H9 (cell line): ENCODE measurements at regions not wholly inside any gene's neighbourhood (a gene's known extent, or its start where the extent isn't known, plus 50 kb on each side); places are given as distances from the start of the nearest gene placed in this dataset.

Source experiments
- DNase-seq: peaks from one replicate; pipeline ENCODE4 v3.0.0-alpha.2; 2017
- H2AFZ ChIP-seq: one replicate; pipeline ENCODE4 v1.6.1; 2013; ENCODE audit warnings: mild to moderate bottlenecking, low read length, control low read depth, moderate library complexity
- H2AK5ac ChIP-seq: 2 replicates; pipeline ENCODE4 v1.6.1; 2013; ENCODE audit warnings: low read length, control low read depth, mixed read lengths; ENCODE audit not compliant: insufficient read length
- H2BK120ac ChIP-seq: one replicate; pipeline ENCODE4 v1.6.1; 2013; ENCODE audit warnings: low read depth, mild to moderate bottlenecking, low read length, control low read depth, inconsistent platforms; ENCODE audit not compliant: poor library complexity, severe bottlenecking
- H2BK12ac ChIP-seq: 2 replicates; pipeline ENCODE4 v1.6.1; 2013; ENCODE audit warnings: low read length, control low read depth, mixed read lengths, low read depth; ENCODE audit not compliant: insufficient read length
- H2BK15ac ChIP-seq: 2 replicates; pipeline ENCODE4 v1.6.1; 2013; ENCODE audit warnings: low read depth, low read length, control low read depth
- H2BK20ac ChIP-seq: one replicate; pipeline ENCODE4 v1.6.1; 2013; ENCODE audit warnings: low read depth, mild to moderate bottlenecking, low read length, control low read depth, inconsistent platforms; ENCODE audit not compliant: poor library complexity, severe bottlenecking
- H2BK5ac ChIP-seq: 2 replicates; pipeline ENCODE4 v1.6.1; 2013; ENCODE audit warnings: low read length, control low read depth, mixed read lengths; ENCODE audit not compliant: insufficient read length
- H3K14ac ChIP-seq: 2 replicates; pipeline ENCODE4 v1.6.1; 2013; ENCODE audit warnings: low read length, control low read depth; ENCODE audit not compliant: insufficient read depth
- H3K18ac ChIP-seq: 2 replicates; pipeline ENCODE4 v1.6.1; 2013; ENCODE audit warnings: low read depth, mild to moderate bottlenecking, mixed read lengths, low read length, control low read depth; ENCODE audit not compliant: insufficient read length
- H3K23ac ChIP-seq: 2 replicates; pipeline ENCODE4 v1.6.1; 2013; ENCODE audit warnings: low read length, control low read depth, mixed read lengths, low read depth; ENCODE audit not compliant: insufficient read length
- H3K23me2 ChIP-seq: 2 replicates; pipeline ENCODE4 v1.6.1; 2013; ENCODE audit warnings: low read depth, mild to moderate bottlenecking, mixed read lengths, low read length, control low read depth; ENCODE audit not compliant: insufficient read length, poor library complexity, severe bottlenecking
- H3K27ac ChIP-seq: 2 replicates; pipeline ENCODE4 v1.5.1; 2013; ENCODE audit warnings: low read length, control low read depth, mixed read lengths, low read depth; ENCODE audit not compliant: insufficient read length
- H3K27me3 ChIP-seq: 2 replicates; pipeline ENCODE4 v1.6.1; 2013; ENCODE audit warnings: low read length, control low read depth, inconsistent platforms; ENCODE audit not compliant: insufficient read depth
- H3K4ac ChIP-seq: 2 replicates; pipeline ENCODE4 v1.6.1; 2013; ENCODE audit warnings: low read depth, mild to moderate bottlenecking, control low read depth, inconsistent platforms, low read length, moderate library complexity
- H3K4me1 ChIP-seq: 2 replicates; pipeline ENCODE4 v1.6.1; 2013; ENCODE audit warnings: low read length, control low read depth, inconsistent platforms; ENCODE audit not compliant: insufficient read depth
- H3K4me2 ChIP-seq: 2 replicates; pipeline ENCODE4 v1.6.1; 2013; ENCODE audit warnings: low read length, control low read depth, mixed read lengths; ENCODE audit not compliant: insufficient read length, insufficient read depth
- H3K56ac ChIP-seq: 2 replicates; pipeline ENCODE4 v1.6.1; 2013; ENCODE audit warnings: low read depth, mild to moderate bottlenecking, mixed read lengths, low read length, control low read depth; ENCODE audit not compliant: insufficient read length
- H3K79me1 ChIP-seq: 2 replicates; pipeline ENCODE4 v1.6.1; 2013; ENCODE audit warnings: low read depth, mild to moderate bottlenecking, moderate library complexity, low read length, control low read depth, inconsistent platforms; ENCODE audit not compliant: insufficient read depth, poor library complexity, severe bottlenecking
- H3K79me2 ChIP-seq: 2 replicates; pipeline ENCODE4 v1.6.1; 2013; ENCODE audit warnings: low read length, control low read depth, inconsistent platforms; ENCODE audit not compliant: insufficient read depth
- H3K9ac ChIP-seq: 2 replicates; pipeline ENCODE4 v1.6.1; 2013; ENCODE audit warnings: low read length, control low read depth, mixed read lengths; ENCODE audit not compliant: insufficient read length; ENCODE audit errors: extremely low read depth
- H3K9me3 ChIP-seq: one replicate; pipeline ENCODE4 v1.6.1; 2013; ENCODE audit warnings: low read depth, low read length, inconsistent platforms; ENCODE audit not compliant: control insufficient read depth
- H3T11ph ChIP-seq: one replicate; pipeline ENCODE4 v1.6.1; 2013; ENCODE audit warnings: mild to moderate bottlenecking, low read length, control low read depth, inconsistent platforms
- H4K20me1 ChIP-seq: one replicate; pipeline ENCODE4 v1.6.1; 2013; ENCODE audit not compliant: control insufficient read depth, insufficient read length, insufficient read depth
- H4K5ac ChIP-seq: 2 replicates; pipeline ENCODE4 v1.6.1; 2013; ENCODE audit warnings: low read depth, mild to moderate bottlenecking, mixed read lengths, low read length, control low read depth; ENCODE audit not compliant: insufficient read length
- H4K8ac ChIP-seq: replicated peaks from 2 replicates; pipeline ENCODE4 v1.6.1; 2013; ENCODE audit warnings: low read length, control low read depth, mixed read lengths, low read depth; ENCODE audit not compliant: insufficient read length
- H4K91ac ChIP-seq: 2 replicates; pipeline ENCODE4 v1.6.1; 2013; ENCODE audit warnings: low read depth, mild to moderate bottlenecking, moderate library complexity, mixed read lengths, low read length, control low read depth; ENCODE audit not compliant: insufficient read length
- H3K27ac Mint-ChIP-seq, 3 experiments: 2 replicates in 2 of 3; 3 replicates in 1 of 3; pipeline ENCODE4 v1.8.0; 2020 to 2021; ENCODE audit warnings: mixed read lengths in 3 of 3, mild to moderate bottlenecking in 1 of 3, moderate library complexity in 1 of 3
- H3K27me3 Mint-ChIP-seq: 2 replicates; pipeline ENCODE4 v1.8.0; 2021; ENCODE audit warnings: low read depth, mild to moderate bottlenecking, moderate library complexity, mixed read lengths
- H3K36me3 Mint-ChIP-seq, 3 experiments: 2 replicates in 2 of 3; 3 replicates in 1 of 3; pipeline ENCODE4 v1.8.0; 2020 to 2021; ENCODE audit warnings: low read depth in 3 of 3, mixed read lengths in 3 of 3; ENCODE audit not compliant: insufficient read depth in 1 of 3
- H3K4me1 Mint-ChIP-seq, 2 experiments: 2 replicates each; pipeline ENCODE4 v1.8.0; 2020; ENCODE audit warnings: mixed read lengths in 2 of 2
- H3K4me3 Mint-ChIP-seq, 2 experiments: 2 replicates in 1 of 2; 3 replicates in 1 of 2; pipeline ENCODE4 v1.8.0; 2020 to 2021; ENCODE audit warnings: mild to moderate bottlenecking in 2 of 2, mixed read lengths in 2 of 2, moderate library complexity in 1 of 2
- H3K9me3 Mint-ChIP-seq, 2 experiments: 2 replicates in 1 of 2; 3 replicates in 1 of 2; pipeline ENCODE4 v1.8.0; 2020; ENCODE audit warnings: mild to moderate bottlenecking in 2 of 2, mixed read lengths in 2 of 2, moderate library complexity in 1 of 2
- WGBS: extraction: QIAGEN DNeasy Blood & Tissue Kit; methylation state at CpG from one replicate; pipeline ENCODE4 v1.1.7; 2013; ENCODE audit warnings: missing lambda C conversion rate, low lambda C conversion rate, mixed read lengths; ENCODE audit not compliant: insufficient read length; ENCODE audit errors: extremely low coverage; 5-methylcytosine and 5-hydroxymethylcytosine counted together
- TF ChIP-seq, protein P1 (sequence below): fragments of 200-600 bp; sonication (generic); conservative IDR thresholded peaks from 3 replicates; pipeline ENCODE4 v1.8.0; 2021; ENCODE audit warnings: antibody characterized with exemption, mild to moderate bottlenecking

DNA sequence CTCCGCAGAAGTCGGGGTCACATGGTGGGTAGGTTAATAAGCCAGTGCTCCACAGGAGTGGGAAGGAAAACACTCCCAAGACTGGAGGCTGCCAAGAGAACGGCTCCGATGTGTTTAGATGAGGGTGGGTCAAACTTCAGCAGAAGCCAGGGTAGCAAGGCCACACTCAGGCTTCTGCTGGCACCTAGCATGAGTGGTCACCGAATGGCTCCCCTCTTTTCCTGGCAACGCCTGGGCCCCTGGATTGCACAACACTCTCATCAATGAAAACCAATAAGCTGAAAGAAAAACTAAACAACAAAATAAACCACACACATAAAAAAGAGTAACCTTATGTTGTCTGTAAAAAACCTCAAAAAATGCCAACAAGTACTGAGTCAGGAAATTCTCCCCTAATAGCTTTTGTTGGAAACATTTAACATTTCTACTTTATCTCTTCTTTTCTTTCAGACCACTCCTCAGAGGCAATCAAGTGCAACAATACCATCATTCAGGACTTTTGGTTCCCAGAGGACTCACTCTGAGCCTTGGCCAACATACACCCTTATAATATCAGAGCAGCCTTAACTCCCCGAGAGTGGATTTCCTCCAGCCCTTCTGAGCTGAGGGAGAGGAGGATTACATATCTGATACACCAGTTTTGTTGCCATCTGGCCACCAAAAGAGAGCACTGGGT, 279.9 kb downstream of the ENC1 start:
- Histone ChIP-seq H3K4me1 (no peaks in the 10 kb centered on the region), H3K23ac (no peak overlapping the region), H3K9ac (no peak overlapping the region), H2AFZ (no peak overlapping the region), H4K20me1 (no peaks in the 10 kb centered on the region), H2BK5ac (no peak overlapping the region), H2BK20ac (no peak overlapping the region), H3K14ac (no peak overlapping the region), H3K27ac (no peak overlapping the region), H3T11ph (no peak overlapping the region), H3K4ac (no peak overlapping the region), H2BK12ac (no peak overlapping the region), H2BK120ac (no peak overlapping the region), H3K79me1 (no peaks in the 10 kb centered on the region), H4K5ac (no peak overlapping the region), H2BK15ac (no peak overlapping the region), H3K27me3 (no peaks in the 10 kb centered on the region), H3K23me2 (no peaks in the 10 kb centered on the region), H4K91ac (no peak overlapping the region), H4K8ac (no peak overlapping the region), H3K56ac (no peak overlapping the region), H2AK5ac (no peak overlapping the region), H3K18ac (no peak overlapping the region), H3K79me2 (no peaks in the 10 kb centered on the region), H3K9me3 (no peaks in the 10 kb centered on the region), H3K4me2 (no peak overlapping the region)
- no peaks in the 10 kb centered on the region; a peak in 1 of 7 replicates for H3K36me3 Mint-ChIP-seq
- DNase-seq = no peak
- no peak overlapping the region for H3K27ac Mint-ChIP-seq
- TF ChIP-seq, protein P1, sequence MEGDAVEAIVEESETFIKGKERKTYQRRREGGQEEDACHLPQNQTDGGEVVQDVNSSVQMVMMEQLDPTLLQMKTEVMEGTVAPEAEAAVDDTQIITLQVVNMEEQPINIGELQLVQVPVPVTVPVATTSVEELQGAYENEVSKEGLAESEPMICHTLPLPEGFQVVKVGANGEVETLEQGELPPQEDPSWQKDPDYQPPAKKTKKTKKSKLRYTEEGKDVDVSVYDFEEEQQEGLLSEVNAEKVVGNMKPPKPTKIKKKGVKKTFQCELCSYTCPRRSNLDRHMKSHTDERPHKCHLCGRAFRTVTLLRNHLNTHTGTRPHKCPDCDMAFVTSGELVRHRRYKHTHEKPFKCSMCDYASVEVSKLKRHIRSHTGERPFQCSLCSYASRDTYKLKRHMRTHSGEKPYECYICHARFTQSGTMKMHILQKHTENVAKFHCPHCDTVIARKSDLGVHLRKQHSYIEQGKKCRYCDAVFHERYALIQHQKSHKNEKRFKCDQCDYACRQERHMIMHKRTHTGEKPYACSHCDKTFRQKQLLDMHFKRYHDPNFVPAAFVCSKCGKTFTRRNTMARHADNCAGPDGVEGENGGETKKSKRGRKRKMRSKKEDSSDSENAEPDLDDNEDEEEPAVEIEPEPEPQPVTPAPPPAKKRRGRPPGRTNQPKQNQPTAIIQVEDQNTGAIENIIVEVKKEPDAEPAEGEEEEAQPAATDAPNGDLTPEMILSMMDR = no peak
- H3K4me1 Mint-ChIP-seq = peaks cover 2 to 7% of the 10 kb centered on the region in 2 experiments; a peak in 3 of 4 replicates
- H3K27me3 Mint-ChIP-seq = peaks cover 5% of the 10 kb centered on the region
- WGBS = no CpG with 5 or more reads among the region's 7 CpGs
- H3K9me3 Mint-ChIP-seq = no peaks in the 10 kb centered on the region; a peak in 1 of 5 replicates
- H3K4me3 Mint-ChIP-seq = no peak overlapping the region
